ENCODE measurements at regions not wholly inside any gene's neighbourhood (a gene's known extent, or its start where the extent isn't known, plus 50 kb on each side); places are given as distances from the start of the nearest gene placed in this dataset.

GRCh38 chr10:128981251-128981650 lies 485.8 kb upstream of the MGMT start:
- POLR2A ChIA-PET = no interaction called here
- H3K27ac ChIP-seq (ENCODE audit: extremely low read depth, low read depth, low read length) = no peak overlapping the region
- no peak for DNase-seq (ENCODE audit: extremely low read depth in 1 of 4, low spot score in 3 of 4)
- ATAC-seq = no peak
- BruUV-seq (replicated peaks) = no TSS peak
- 0% methylated on average over 4 of the region's 6 CpGs for WGBS (ENCODE audit: insufficient coverage, low coverage, missing lambda C conversion rate)
- H3K9me3 ChIP-seq (replicated peaks; ENCODE audit: control insufficient read depth, insufficient read depth, low read depth, low read length) = no peaks in the 10 kb centered on the region
- in situ Hi-C loops (cut with MboI) (no loop called here), intact Hi-C loops (cut with micrococcal nuclease) (no loop called here)
- H3K9ac ChIP-seq (ENCODE audit: insufficient read depth in 1 of 2, low read depth in 2 of 2, low read length in 2 of 2) = no peak overlapping the region
- no peaks in the 10 kb centered on the region for H4K20me1 ChIP-seq (replicated peaks; ENCODE audit: control insufficient read depth, insufficient read depth, low read length)
- no peak overlapping the region for H3K4me3 ChIP-seq
- no peaks in the 10 kb centered on the region for H3K4me1 ChIP-seq (replicated peaks in 1 of 2; ENCODE audit: control insufficient read depth in 2 of 2, insufficient read depth in 2 of 2, low read length in 2 of 2)
- FAIRE-seq = no peak
- CTCF ChIA-PET (ENCODE audit: low intra/inter-chr PET ratio) = no interaction called here
- H3K79me2 ChIP-seq (ENCODE audit: control insufficient read depth, insufficient read depth, low read length) = no peaks in the 10 kb centered on the region
- no peak overlapping the region for H2AFZ ChIP-seq (ENCODE audit: low read depth, low read length)
- H3K4me2 ChIP-seq (ENCODE audit: insufficient read depth, low read length) = no peak overlapping the region
- peaks cover 0 to 14% of the 10 kb centered on the region in 2 experiments; a peak in 2 of 5 replicates for H3K27me3 ChIP-seq (ENCODE audit: control insufficient read depth in 2 of 2, insufficient read depth in 2 of 2, low read length in 2 of 2)
- no peaks in the 10 kb centered on the region for H3K36me3 ChIP-seq (ENCODE audit: control insufficient read depth, insufficient read depth, low read length)
- H3K9me1 ChIP-seq (ENCODE audit: control insufficient read depth, insufficient read depth, low read length) = no peaks in the 10 kb centered on the region
- TF ChIP-seq SP2 (IDR thresholded peaks at IDR 0.05; ENCODE audit: extremely low read depth, low read depth, low read length, poor library complexity, severe bottlenecking) (no peak), ETV6 (IDR thresholded peaks at IDR 0.05; ENCODE audit: borderline replicate concordance in 1 of 2, low read depth in 2 of 2, low read length in 1 of 2) (no peak), ETV6 (CRISPR knock-in tag; IDR thresholded peaks at IDR 0.05; ENCODE audit: borderline replicate concordance) (no peak), SRSF7 (optimal IDR thresholded peaks at IDR 0.05; ENCODE audit: low read depth, low read length) (no peak), GABPA (tag; conservative IDR thresholded peaks at IDR 0.05; ENCODE audit: low read depth) (no peak), USF1 (CRISPR knock-in tag; IDR thresholded peaks at IDR 0.05) (no peak), GATAD2B (IDR thresholded peaks at IDR 0.05; ENCODE audit: borderline replicate concordance) (no peak), PATZ1 (CRISPR knock-in tag; IDR thresholded peaks at IDR 0.05; ENCODE audit: borderline replicate concordance) (no peak), UBTF (IDR thresholded peaks at IDR 0.05; ENCODE audit: borderline replicate concordance in 1 of 2, low read depth in 2 of 2, low read length in 2 of 2) (no peak), ZNF785 (CRISPR knock-in tag; IDR thresholded peaks at IDR 0.05) (no peak), E2F1 (CRISPR knock-in tag; IDR thresholded peaks at IDR 0.05) (no peak), ZNF165 (CRISPR knock-in tag; IDR thresholded peaks at IDR 0.05; ENCODE audit: borderline replicate concordance) (no peak), THRB (CRISPR knock-in tag; conservative IDR thresholded peaks at IDR 0.05) (no peak)

Measured in K562 (cell line).